WERI-Rb-1 (cell line): ENCODE measurements at regions not wholly inside any gene's neighbourhood (a gene's known extent, or its start where the extent isn't known, plus 50 kb on each side); places are given as distances from the start of the nearest gene placed in this dataset.
"Not testable (repeated sequence)": the region's sequence is repeated elsewhere in the genome, so short reads cannot be mapped to it uniquely, and the experiment has no call there.

ENCODE experiments used
- DNase-seq: peaks from one replicate; pipeline ENCODE4 v3.0.0-alpha.2; 2020
- H3K27ac ChIP-seq: fragments of 250-450 bp; sonication (Bioruptor Pico); 2 replicates; pipeline ENCODE4 v1.5.1; 2020; ENCODE audit warnings: mild to moderate bottlenecking, moderate library complexity
- H3K27me3 ChIP-seq: fragments of 250-450 bp; sonication (Bioruptor Pico); 2 replicates; pipeline ENCODE4 v1.5.1; 2021; ENCODE audit warnings: mild to moderate bottlenecking, low read depth, moderate library complexity; ENCODE audit not compliant: insufficient read depth, severe bottlenecking
- H3K36me3 ChIP-seq: fragments of 250-450 bp; sonication (Bioruptor Pico); 2 replicates; pipeline ENCODE4 v1.5.1; 2020; ENCODE audit warnings: mild to moderate bottlenecking, moderate library complexity
- H3K4me3 ChIP-seq: 2 replicates; pipeline ENCODE4 v1.5.1; 2011; ENCODE audit warnings: low read depth, mild to moderate bottlenecking, control low read depth, low read length
- H3K9me3 ChIP-seq: fragments of 250-450 bp; sonication (Bioruptor Pico); 2 replicates; pipeline ENCODE4 v1.5.1; 2021; ENCODE audit warnings: mild to moderate bottlenecking, moderate library complexity; ENCODE audit not compliant: severe bottlenecking
- CTCF ChIP-seq: IDR thresholded peaks from 2 replicates; pipeline ENCODE4 v1.5.1; 2011; ENCODE audit warnings: low read depth, mild to moderate bottlenecking, control low read depth, inconsistent platforms, low read length

DNA sequence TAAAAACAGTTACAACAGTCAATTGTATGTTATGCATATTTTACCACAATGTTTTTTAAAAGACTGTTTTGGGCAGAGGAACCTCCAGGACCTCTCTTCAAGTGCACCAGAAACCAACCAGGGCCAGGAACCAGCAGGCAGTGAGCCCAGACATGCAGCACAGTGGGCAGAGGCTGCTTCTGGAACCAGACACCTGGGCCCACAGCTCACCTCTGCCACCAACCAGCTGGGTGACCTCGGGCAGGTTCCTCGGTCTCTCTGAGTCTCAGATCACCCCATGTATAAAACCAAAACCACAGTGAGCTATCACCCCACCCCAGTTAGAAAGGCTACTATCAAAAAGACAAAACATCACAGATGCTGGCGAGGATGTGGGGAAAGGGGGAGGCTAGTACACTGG lies 161.0 kb downstream of the C16orf95 start:
- Histone ChIP-seq H3K27ac (no peak overlapping the region), H3K4me3 (no peak overlapping the region), H3K36me3 (no peaks in the 10 kb centered on the region), H3K27me3 (no peaks in the 10 kb centered on the region), H3K9me3 (no peaks in the 10 kb centered on the region)
- DNase-seq = no peak
- TF ChIP-seq CTCF = no peak

DNA sequence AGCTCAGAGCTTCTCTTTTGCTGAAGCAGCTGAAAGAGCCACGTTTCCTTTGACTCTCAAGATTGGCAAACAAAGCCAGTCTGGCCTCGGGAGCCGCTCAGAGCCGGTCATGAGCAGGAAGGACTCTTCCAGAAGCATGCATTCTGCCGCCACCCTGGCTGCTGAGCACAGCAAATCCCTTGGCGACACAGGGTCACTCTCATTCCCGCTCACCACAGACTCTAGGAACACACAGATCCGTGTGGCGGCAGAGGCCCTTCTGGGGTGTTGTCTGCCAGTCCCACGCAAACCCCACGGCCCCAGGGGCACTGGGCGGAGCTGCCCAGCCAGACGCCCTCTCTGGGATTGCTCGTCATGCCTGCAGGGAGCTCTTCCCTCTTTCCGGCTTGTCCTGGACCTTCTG lies 157.0 kb downstream of the C16orf95 start:
- DNase-seq = no peak
- no peak for TF ChIP-seq CTCF
- no peak overlapping the region for H3K27ac ChIP-seq
- no peaks in the 10 kb centered on the region for H3K9me3 ChIP-seq
- H3K4me3 ChIP-seq = no peak overlapping the region
- no peaks in the 10 kb centered on the region for H3K27me3 ChIP-seq
- H3K36me3 ChIP-seq = no peaks in the 10 kb centered on the region

- no peaks in the 10 kb centered on the region for H3K27me3 ChIP-seq
- H3K9me3 ChIP-seq = no peaks in the 10 kb centered on the region
- no peak overlapping the region for H3K27ac ChIP-seq
- no peaks in the 10 kb centered on the region for H3K36me3 ChIP-seq
- TF ChIP-seq CTCF = no peak
- DNase-seq = no peak
- no peak overlapping the region for H3K4me3 ChIP-seq
Observed at GRCh38 chr16:87160701-87161337, 156.4 kb downstream of the C16orf95 start.

DNA sequence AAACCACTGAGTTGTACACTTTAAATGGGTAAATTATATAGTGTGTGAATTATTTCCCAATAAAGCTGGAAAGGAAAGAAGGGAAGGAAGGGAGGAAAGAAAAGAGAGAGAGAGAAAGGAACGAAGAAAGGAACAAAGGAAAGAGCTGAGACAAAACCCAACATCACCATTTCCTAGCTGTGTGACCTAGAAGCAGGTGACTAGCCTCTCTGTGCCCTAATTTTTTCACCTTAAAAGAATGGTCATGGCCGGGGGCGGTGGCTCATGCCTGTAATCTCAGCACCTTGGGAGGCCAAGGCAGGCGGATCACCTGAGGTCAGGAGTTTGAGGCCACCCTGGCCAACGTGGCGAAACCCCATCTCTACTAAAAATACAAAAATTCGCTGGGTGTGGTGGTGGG lies 155.8 kb downstream of the C16orf95 start:
- not testable (repeated sequence) for H3K9me3 ChIP-seq, H3K27ac ChIP-seq, DNase-seq, H3K27me3 ChIP-seq, H3K36me3 ChIP-seq, H3K4me3 ChIP-seq

- H3K36me3 ChIP-seq = no peaks in the 10 kb centered on the region
- no peaks in the 10 kb centered on the region for H3K9me3 ChIP-seq
- no peak overlapping the region for H3K27ac ChIP-seq
- no peaks in the 10 kb centered on the region for H3K27me3 ChIP-seq
- DNase-seq = no peak
- no peak for TF ChIP-seq CTCF
- H3K4me3 ChIP-seq = no peak overlapping the region
Observed at GRCh38 chr16:87161822-87162676, 155.1 kb downstream of the C16orf95 start.

- DNase-seq, H3K9me3 ChIP-seq, H3K4me3 ChIP-seq, H3K36me3 ChIP-seq, H3K27ac ChIP-seq, H3K27me3 ChIP-seq: not testable (repeated sequence)
Observed at GRCh38 chr16:87162799-87163198, 154.4 kb downstream of the C16orf95 start.
